ENCODE measurements at regions not wholly inside any gene's neighbourhood (a gene's known extent, or its start where the extent isn't known, plus 50 kb on each side); places are given as distances from the start of the nearest gene placed in this dataset.

- no peak for TF ChIP-seq CTCF (conservative IDR thresholded peaks at IDR 0.05)
- peaks cover 5 to 10% of the 10 kb centered on the region in 2 experiments for H3K9me3 Mint-ChIP-seq
- H3K4me1 Mint-ChIP-seq = no peaks in the 10 kb centered on the region
- H3K27ac Mint-ChIP-seq = no peak overlapping the region
- Histone ChIP-seq H2BK120ac (ENCODE audit: low read depth, low read length, poor library complexity, severe bottlenecking) (no peak overlapping the region), H3K9ac (ENCODE audit: extremely low read depth, insufficient read length, low read length) (no peak overlapping the region), H4K8ac (replicated peaks; ENCODE audit: insufficient read length, low read depth, low read length) (no peak overlapping the region), H2AFZ (ENCODE audit: low read length) (no peak overlapping the region), H3K4me2 (ENCODE audit: insufficient read depth, insufficient read length, low read length) (no peak overlapping the region), H3K18ac (ENCODE audit: insufficient read length, low read depth, low read length) (no peak overlapping the region), H4K5ac (ENCODE audit: insufficient read length, low read depth, low read length) (no peak overlapping the region), H2BK5ac (ENCODE audit: insufficient read length, low read length) (no peak overlapping the region), H3K27ac (ENCODE audit: insufficient read length, low read depth, low read length) (no peak overlapping the region), H2AK5ac (ENCODE audit: insufficient read length, low read length) (no peak overlapping the region), H3T11ph (ENCODE audit: low read length) (no peak overlapping the region), H4K20me1 (ENCODE audit: control insufficient read depth, insufficient read depth, insufficient read length) (no peaks in the 10 kb centered on the region), H2BK15ac (ENCODE audit: low read depth, low read length) (no peak overlapping the region), H3K14ac (ENCODE audit: insufficient read depth, low read length) (no peak overlapping the region), H3K9me3 (ENCODE audit: control insufficient read depth, low read depth, low read length) (no peaks in the 10 kb centered on the region), H3K79me2 (ENCODE audit: insufficient read depth, low read length) (no peaks in the 10 kb centered on the region), H3K79me1 (ENCODE audit: insufficient read depth, low read depth, low read length, poor library complexity, severe bottlenecking) (no peaks in the 10 kb centered on the region), H2BK12ac (ENCODE audit: insufficient read length, low read depth, low read length) (no peak overlapping the region), H4K91ac (ENCODE audit: insufficient read length, low read depth, low read length) (no peak overlapping the region), H3K56ac (ENCODE audit: insufficient read length, low read depth, low read length) (no peak overlapping the region), H2BK20ac (ENCODE audit: low read depth, low read length, poor library complexity, severe bottlenecking) (no peak overlapping the region), H3K4ac (ENCODE audit: low read depth, low read length) (no peak overlapping the region), H3K27me3 (ENCODE audit: insufficient read depth, low read length) (no peaks in the 10 kb centered on the region), H3K23me2 (ENCODE audit: insufficient read length, low read depth, low read length, poor library complexity, severe bottlenecking) (no peaks in the 10 kb centered on the region), H3K23ac (ENCODE audit: insufficient read length, low read depth, low read length) (no peak overlapping the region), H3K4me1 (ENCODE audit: insufficient read depth, low read length) (no peaks in the 10 kb centered on the region)
- H3K36me3 Mint-ChIP-seq (ENCODE audit: insufficient read depth in 1 of 3, low read depth in 3 of 3) = peaks cover 5 to 6% (median 6%) of the 10 kb centered on the region in 3 experiments; a peak in 6 of 7 replicates
- DNase-seq = no peak
- no CpG with 5 or more reads among the region's 1 CpG for WGBS (ENCODE audit: extremely low coverage, insufficient read length, low lambda C conversion rate)
- no peak overlapping the region for H3K4me3 Mint-ChIP-seq
- H3K27me3 Mint-ChIP-seq (ENCODE audit: low read depth) = no peaks in the 10 kb centered on the region
These were observed 127.0 kb upstream of the CHST9 start for GRCh38 chr18:27312153-27312552.
